DMS79 (cell line): ENCODE measurements at regions not wholly inside any gene's neighbourhood (a gene's known extent, or its start where the extent isn't known, plus 50 kb on each side); places are given as distances from the start of the nearest gene placed in this dataset.

Experiments used
- DNase-seq: peaks from one replicate; lab custom pipeline; 2025; lab: John Stamatoyannopoulos, UW

DNA sequence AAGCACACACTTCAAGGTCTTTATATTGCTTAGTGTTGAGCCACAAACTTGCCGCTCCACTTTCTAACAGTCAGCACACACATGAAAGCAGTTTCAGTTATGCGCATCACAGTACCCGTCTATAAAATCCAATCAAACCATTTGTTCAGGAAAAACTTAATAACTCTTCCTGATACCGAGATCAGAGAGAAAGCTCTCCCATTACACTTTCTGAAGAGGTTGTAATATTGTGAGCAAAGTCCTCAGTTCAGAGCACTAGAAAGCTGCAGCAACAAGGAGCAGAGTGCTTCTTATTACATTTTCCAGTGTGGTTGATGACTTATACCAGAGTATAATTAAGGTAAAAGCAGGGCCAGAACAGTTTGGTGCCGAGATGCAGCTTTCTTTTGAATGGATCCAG lies 102.8 kb upstream of the F3 start:
- DNase-seq, result no peak

DNA sequence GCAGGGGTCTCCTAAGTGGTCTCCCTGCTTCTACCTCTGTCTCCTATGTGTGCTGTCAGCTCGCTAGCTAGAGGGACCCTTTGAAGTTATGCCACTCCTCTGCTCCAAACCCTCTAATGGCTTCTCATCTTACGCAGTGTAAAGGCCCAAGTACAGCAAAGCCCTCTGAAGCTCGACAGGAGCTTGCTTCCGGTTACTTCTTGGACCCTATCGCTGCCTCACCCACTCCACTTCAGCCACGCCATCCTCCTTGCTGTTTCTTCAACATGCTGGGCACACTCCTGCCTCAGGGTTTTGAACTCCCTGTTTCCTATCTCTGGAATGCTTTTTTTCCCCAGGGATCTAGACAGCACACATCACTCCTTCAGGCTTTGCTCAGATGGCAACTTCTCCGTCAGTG lies 102.3 kb upstream of the F3 start:
- DNase-seq, result no peak

DNA sequence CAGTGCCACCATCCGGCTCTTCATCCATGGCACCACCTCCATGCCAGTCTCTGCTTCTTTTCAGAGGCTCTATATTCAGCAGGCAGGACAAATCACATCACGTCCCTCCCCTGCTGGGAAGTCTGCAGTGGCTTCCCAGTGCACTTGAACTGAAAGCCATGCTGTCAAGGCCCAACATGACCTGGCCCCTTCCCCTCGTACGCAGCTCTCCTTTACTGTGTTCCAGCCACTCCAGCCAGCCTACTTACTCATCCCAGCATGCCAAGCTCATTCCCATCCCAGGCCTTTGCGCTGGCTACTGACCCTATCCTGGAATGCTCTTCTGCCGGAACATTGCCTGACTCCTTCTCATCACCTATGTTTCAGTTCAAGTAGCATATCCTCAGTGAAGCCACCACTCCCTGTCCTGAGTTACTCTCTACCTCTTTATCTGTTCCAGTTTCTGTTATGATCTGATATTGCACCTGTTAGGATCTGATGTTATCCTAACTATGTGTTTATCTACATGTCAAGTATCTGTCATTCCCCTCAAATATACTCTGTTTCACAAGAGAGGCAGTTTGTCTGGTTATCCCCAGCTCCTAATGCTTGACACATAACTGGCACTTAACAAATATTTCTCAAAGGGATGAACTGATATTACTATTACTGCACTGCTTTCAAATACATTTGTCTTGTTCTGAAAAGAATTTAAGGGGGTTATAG lies 101.2 kb upstream of the F3 start:
- DNase-seq, result no peak

DNA sequence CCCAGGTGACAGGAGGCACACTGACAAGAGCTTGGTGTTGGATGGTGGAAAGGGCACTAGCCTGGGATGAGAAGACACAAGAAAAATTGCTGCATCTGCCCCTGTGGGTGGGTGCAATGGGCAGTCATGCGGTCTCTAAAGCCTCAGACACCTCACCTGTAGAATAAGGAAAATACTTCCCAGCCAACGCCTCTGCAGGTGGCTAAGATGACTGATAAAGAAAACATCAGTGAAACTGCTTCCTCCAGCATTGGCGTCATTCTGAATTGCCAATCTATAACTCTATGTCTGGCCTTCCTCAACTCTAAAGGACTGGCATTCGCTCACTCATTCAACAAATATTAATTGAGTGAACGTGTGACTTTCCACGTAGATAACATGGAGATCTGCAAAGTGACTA lies 100.4 kb upstream of the F3 start:
- DNase-seq, result no peak

DNA sequence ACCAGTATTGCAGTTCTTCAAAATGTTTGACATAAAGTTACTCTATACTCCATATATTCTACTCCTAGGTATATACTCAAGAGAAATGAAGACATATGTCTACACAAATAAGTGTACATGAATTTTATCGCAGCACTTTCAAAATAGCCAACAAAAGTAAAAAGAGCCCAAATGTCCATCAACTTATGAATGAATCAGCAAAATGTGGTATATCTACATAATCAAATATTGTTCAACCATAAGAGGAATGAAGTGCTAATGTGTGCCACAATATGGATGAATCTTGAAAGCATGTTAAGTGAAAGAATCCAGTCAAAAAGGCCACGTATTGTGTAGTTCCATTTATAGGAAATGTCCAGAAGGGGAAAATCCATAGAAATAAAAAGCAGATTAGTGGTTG lies 98.6 kb upstream of the F3 start:
- no peak for DNase-seq

DNA sequence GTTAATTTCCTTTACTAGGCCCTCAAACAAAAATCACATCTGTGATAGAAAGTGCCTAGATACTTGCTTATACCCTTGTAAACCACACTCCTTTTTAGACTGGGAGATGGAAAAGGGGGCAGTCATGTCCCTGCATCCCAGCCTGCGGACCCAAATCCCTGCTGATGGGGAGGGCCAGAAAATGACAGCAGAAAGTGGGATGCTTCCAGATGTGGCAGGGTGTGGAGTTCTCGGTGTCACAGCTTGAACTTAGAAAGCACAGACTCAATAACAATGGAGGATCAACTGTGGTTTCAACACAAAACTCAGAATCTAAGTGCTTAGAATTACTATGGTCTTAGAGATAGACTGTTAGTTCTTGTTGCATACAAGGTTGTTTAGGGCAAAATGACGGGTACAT lies 95.6 kb upstream of the F3 start:
- no peak for DNase-seq

DNA sequence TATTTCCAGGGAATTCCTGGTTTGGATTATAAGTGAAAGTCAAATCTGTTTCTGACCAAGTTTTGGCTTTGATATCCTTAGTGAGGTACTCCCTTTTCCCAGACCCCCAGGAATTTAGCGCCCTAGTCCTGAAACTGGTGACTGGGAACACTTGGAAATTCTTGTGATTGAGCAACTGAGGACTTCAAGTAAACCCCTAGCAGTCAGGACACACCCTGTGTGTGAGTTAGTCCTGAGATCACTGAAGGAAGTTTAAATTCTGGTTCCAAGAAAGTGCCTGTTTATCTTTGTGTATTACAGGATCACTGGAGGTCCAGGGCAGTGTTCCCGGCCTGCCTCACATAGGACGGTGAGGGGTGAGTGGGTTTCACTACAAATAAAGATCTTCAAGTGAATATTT lies 95.1 kb upstream of the F3 start:
- no peak for DNase-seq

DNA sequence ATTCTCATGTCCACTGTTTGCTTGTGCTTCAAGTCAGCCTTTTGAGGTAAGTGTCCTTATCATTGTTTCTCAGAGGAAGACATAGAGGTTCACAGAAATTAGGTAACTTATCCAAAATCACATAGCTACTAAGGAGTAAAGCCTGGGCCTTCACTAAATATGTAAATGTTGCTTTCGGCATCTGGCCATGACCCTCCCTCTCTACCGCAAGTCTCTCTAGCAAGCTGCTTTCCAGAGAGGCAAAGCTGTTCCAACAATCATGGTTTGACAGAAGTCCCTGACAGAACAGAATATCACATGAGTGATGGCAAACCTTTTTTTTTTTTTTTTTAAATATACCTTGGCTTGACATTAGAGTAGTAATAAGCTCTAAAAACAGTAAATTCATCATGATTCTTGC lies 94.5 kb upstream of the F3 start:
- DNase-seq, result no peak

DNA sequence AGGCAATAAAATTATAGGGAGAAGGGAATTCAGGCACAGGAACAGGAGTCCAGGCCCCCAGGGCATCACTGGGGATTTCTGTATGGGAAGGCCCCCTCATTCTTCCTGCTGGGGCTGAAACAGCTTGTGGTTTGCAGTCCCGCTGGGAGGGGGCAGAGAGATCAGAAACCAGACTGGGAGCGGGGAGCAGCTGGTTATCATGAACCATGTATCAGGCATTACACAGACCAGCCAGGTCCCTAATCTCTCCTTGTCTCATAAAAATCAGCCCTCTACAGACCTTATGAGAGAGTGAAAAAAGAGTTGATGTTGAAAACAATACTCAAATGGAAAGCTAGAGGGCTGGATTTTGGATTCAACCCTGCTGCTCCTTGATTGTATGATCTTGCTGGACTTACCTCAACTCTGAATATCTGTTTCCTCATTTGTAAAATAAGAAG lies 93.4 kb upstream of the F3 start:
- DNase-seq, result no peak

DNA sequence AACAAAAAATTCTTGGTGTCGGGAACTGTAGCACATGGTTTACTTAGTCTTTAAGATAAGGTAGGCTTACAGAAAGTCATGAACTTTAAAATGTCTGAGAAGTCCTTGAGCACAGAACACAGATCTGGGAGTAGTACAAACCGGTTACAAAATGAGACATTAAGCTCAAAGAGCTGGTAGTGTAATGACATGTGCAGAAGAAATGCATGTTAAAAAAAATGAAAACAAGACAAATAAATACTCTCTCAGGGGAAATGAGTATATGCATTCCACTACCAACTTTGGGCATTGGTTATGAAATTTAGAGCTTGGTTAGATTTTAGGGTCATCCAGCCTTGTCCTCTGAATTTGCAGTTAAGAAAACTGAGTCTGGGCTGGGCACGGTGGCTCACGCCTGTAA lies 91.5 kb upstream of the F3 start:
- DNase-seq, result no peak

DNA sequence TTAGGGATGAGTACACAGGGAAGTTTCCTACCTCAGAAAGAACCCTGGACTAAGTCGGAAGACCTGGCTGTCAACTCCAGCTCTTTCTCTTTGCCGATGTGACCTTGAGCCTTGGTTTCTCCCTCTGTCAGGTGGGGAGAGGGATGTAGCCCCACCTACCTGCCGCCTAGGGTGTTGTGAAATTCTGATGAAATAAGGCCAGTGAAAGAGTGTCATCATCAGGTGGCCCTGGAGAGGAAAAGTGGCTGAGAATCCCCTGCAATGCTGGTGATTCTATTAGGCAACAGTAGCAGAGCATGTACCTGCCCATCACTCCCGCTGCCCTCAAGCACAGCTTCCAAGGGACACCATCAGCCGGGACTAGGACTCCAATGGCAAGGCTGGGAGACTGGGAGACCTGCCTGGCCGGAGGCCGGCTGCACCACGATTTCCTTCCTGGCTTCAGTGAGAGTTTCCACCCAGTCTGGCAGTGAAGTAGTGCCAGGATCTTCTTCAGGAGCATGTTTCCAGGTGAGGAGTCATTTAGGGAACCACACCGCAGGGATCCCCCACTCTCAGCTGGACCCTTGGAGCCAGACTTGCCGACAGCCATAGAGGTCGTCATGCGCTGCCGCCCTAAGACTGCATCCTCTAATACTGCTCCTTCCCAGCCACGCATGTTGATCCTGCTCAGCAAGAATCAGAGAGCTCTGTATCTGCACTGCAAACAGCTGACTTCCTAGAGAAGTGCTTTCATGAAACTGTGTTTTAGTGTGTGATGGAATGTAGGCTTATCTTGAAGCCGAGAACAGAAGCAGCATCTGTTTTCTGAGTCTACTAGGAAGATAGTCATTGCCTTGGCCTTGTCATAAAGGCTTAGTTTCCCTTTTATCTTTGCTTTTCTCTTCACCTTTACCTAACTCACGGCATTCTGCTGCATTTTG lies 88.0 kb upstream of the F3 start:
- DNase-seq, result no peak

DNA sequence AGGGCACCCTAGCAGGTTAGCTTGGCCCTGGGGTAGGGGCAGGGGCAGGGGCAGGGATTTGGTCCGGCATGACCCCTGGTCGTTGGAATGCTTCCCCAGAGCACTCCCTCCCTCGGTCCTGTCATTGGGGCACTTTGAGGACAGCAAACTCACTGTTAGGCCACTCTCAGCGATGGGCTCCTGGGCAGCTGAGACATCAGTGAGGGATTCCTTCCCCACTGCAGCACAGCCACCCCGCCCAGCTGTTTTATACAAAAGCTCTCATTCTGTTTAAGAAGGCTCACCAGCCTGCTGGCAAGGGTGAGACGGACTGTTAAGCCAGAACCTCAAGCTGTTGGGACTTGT lies 86.9 kb upstream of the F3 start:
- no peak for DNase-seq

DNA sequence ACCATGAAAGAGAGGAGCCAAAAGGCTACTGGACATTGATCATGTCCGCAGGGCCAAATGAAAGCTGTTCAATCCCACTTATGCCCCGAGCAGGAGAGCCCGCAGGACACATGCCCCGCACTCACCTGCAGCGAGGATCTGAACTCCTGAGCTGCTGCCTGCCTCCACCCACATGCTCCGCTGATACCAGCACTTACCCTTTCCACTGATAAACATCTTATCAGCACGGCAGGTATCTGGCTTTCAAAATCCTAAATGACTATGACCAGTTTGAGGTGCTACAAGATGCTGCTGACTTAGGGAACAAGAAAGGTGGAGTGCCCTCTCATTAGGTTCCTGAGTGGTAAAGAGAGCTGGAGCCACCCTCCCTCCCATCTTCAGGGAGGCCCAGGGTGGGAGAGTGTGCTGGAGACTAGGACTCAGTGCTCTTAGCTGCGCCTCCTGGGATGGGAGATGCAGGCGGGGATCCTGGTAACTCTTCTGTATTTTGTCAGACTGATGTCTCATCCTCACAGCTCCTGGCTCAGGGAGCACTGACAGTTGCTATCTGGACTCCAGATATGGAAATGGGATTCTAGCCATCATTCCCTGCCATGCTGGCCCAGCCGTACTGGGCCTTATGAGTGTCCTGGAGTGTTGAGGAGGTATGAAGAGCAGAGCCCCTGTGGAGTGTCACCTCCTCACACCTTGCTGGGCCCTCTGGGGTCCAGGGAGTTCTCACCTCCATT lies 86.4 kb upstream of the F3 start:
- DNase-seq, result no peak

DNA sequence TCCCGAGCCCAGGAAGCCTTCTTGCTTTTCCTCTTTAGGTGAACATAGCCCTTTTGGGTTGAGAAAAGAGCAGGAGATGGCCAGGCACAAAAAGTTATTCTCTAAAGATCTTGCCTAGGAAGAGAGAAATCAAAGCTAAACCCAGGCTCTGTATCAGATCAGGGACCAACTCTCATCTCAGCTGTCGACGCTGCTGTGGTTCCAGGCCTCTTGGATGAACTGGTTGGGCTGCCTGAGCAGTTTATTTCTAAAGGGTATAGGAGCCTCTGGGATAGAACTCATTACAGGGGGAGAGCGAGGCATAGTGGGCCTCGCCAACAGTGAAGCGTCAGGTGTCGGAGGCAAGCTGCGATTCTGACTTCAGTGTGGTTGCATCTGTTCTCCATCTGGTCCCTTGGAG lies 82.6 kb upstream of the F3 start:
- no peak for DNase-seq

DNA sequence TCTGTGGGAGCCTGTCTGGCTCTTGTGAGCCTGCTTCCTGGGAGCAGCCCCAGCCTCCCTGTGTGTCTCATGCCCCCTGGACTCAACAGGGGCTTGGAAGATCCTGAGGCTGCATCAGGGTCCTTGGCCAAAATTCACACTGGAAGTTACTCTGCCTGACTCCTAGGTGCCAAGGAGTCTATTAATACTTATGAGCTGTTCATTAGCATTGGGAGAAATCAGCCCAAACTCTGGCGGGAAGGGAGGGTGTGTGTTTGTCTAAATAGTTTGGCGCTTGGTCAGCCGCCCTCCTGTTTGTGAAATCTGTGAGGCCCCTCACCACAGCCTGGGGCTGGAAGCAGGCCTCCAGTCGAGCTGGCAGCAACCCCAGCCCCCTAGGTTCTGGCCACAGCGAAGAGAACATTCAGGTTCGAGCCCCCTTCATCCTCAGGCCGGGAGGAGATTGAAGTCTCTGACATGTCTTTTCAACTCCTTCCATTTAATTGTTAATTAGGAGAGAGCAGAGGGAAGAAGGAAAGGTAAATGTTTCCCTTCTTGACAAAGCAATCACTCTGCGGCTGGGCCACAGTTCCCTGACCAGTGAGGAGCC lies 82.1 kb upstream of the F3 start:
- DNase-seq, result no peak

DNA sequence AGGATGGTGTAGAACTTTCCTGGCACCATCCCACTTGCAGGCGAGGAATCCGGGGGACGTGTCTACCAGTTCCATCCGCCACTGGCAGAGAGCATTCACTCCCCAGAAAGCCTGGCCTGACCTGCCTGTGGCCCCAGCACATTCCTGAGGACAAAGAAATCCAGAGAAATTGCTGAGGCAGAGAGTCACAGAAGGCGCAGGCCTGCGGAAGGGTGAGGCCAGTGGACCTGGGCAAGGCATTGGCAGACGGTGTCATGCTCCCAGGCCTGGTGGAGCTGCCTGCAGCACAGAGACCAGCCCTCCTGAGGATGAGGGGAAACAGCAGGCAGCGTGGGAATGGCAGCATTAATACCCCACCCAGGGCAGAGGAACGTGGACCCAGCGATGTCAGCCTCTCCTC lies 81.2 kb upstream of the F3 start:
- no peak for DNase-seq

DNA sequence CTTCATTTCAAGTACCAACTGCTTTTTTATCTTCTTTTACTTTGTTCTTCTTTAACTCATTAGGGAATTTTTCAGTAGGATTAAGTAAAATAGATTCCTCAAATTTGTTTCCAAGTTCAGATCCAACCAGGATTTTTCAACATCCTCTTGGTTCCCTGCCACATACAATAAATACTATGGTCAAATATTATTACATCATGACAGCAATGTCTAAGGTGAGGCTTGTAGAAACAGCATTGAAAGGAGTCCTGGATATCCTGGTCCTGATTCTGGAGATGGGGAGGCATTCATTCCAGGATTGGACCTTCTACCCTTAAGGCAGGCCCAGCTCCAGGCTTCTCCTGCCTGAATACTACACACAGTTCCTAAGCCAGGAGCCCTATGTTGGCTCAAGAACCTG lies 80.2 kb upstream of the F3 start:
- no peak for DNase-seq

DNA sequence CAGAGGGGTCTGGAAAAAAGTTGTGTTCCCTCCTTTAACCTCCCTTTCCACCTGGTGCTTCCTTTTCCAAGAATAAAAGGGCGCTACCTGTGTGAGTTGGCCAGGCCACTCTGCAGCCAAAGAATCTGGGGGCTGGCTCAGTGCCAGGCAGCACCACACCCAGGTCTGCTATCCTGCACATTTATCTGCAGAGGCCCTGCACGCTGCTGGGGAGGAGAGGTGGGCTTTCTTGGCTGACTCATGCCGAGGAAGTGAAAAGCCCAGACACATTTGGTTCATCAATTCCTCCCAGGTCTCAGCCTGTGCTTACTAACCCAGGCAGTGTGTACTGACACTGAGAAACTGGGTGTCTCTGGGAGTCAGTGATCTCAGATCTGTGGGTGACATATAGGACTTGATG lies 79.8 kb upstream of the F3 start:
- DNase-seq, result no peak

DNA sequence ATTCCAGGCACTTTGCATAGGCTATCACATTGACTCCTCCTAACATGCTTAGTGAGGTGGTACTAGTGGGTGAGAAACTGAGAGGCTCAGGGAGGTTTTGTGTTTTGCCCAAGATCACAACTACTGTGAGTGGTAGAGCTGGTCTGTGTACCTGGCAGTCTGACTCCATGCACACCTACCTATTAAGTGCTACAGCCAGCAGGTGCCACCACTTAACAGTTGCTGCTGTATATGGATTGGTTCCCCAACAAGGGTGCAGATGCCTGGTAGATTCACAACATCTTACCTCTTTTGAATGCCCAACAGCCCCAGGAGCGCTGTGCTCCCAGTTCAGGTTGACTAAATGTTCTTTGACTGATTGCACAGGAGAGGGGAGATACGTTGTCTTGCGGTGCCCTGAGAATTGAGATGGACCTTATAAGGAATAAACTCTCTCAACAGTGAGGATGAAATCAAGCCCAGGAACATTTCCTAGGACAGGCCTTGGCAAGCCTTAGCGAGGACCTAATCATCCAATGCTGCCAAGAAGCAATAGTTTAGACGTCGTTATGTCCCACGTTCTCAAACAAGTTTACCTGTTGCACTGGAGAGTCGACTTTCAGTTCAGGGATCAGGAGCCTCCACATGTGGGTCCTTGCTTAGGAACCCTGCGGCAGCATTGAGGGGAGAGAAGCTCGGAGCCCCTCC lies 78.9 kb upstream of the F3 start:
- DNase-seq, result no peak

DNA sequence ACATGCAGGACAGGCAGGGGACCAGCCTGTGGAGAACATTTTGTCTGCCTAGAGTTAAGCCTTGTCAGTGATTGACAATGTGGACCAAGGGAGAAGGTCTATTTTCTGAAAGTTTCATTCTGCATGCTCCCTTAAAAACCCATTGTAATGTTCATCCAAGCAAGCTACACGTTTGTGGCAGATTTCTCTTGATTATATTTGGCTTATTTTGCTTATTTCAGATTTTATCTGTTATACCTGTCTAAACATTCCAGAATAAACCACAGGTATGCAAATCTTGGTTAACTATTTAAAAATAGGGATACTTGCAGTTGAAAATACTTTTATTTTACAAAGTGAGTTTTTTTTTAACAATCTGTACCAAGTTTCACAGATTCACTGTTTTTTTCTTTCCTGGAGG lies 78.2 kb upstream of the F3 start:
- DNase-seq, result no peak

DNA sequence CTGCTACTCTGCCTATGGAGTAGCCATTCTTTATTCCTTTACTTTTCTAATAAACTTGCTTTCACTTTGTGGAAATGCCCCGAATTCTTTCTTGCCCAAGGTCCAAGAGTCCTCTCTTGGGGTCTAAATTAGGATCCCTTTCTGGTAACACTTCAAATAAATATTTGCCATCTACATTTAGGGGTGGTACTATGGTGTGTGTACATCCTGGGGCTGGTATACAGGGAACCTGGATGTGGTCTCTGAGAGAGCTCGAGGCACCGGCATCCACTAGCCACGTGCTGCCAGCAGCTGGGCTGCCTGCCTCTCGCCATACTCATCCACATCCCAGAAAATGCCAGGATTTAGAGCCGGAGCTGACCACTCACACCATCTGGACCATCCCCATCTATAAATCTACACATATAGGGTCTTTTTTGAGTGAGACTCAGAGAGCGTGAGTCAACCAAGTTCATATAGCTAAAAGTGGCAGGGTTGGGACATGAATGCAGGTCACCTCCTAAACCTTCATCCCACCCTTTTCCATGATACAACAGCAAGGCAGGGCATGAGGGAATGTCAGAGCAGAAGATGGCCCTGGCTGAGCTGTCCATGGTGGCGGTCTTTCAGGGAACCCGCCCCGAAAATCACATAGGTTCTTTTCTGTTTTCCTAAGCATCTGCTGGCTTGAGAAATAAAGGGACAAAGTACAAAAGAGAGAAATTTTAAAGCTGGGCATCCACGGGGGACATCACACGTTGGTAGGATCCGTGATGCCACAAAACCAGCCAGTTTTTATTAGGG lies 76.6 kb upstream of the F3 start:
- DNase-seq, result no peak
